ENCODE measurements at regions not wholly inside any gene's neighbourhood (a gene's known extent, or its start where the extent isn't known, plus 50 kb on each side); places are given as distances from the start of the nearest gene placed in this dataset.

DNA sequence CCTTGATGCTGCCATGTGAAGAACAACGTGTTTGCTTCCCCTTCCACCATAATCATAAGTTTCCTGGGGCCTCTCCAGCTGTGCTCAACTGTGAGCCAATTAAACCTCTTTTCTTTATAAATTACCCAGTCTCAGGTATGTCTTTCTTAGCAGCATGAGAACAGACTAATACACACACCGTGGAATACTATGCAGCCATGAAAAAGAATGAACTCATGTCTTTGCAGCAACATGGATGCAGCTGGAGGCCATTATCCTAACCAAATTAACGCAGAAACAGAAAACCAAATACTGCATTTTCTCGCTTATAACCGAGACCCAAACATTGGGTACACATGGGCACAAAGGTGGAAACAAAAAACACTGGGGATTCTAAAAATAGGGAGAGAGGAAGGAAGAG is 286.7 kb upstream of the MINDY3 start:
- no peaks in the 10 kb centered on the region for H3K36me3 ChIP-seq (replicated peaks in 1 of 2; ENCODE audit: control insufficient read depth in 1 of 2, insufficient read depth in 2 of 2, low read length in 2 of 2)
- Mint-ChIP-seq H3K9me3 (peaks cover 3 to 21% (median 11%) of the 10 kb centered on the region in 7 donors), H3K27ac (no peak overlapping the region), H3K36me3 (no peaks in the 10 kb centered on the region), H3K4me1 (no peaks in the 10 kb centered on the region), H3K27me3 (ENCODE audit: low read depth in 3 of 3) (peaks cover 0 to 1% (median 0%) of the 10 kb centered on the region in 3 donors), H3K4me3 (no peak overlapping the region)
- no peak overlapping the region for H3K4me3 ChIP-seq (replicated peaks in 1 of 3; ENCODE audit: low read depth in 2 of 3, low read length in 3 of 3)
- 79% methylated on average over 3 of the region's 5 CpGs for WGBS (ENCODE audit: insufficient coverage)
- H3K4me2 ChIP-seq (replicated peaks; ENCODE audit: extremely low read depth, low read length, poor library complexity, severe bottlenecking) = no peak overlapping the region
- no peaks in the 10 kb centered on the region for H3K79me2 ChIP-seq (ENCODE audit: insufficient read depth, low read length)
- peaks cover 5% of the 10 kb centered on the region in 2 donors for H3K9me3 ChIP-seq (replicated peaks in 1 of 2; ENCODE audit: control insufficient read depth in 1 of 2, insufficient read depth in 1 of 2, low read length in 2 of 2)
- H4K20me1 ChIP-seq (ENCODE audit: insufficient read depth, low read length) = no peaks in the 10 kb centered on the region
- no peak for DNase-seq
- no peaks in the 10 kb centered on the region for H3K27me3 ChIP-seq (ENCODE audit: control insufficient read depth in 2 of 2, insufficient read depth in 2 of 2, low read length in 2 of 2)
- H3K9ac ChIP-seq (ENCODE audit: insufficient read depth, low read length, poor library complexity, severe bottlenecking) = no peak overlapping the region
- no peaks in the 10 kb centered on the region for H3K4me1 ChIP-seq (ENCODE audit: control insufficient read depth in 1 of 2, insufficient read depth in 2 of 2, low read length in 2 of 2)
- no peak overlapping the region for H2AFZ ChIP-seq (ENCODE audit: insufficient read depth, low read depth, low read length, poor library complexity, severe bottlenecking)
- intact Hi-C loops (cut with micrococcal nuclease) = no loop called here
- TF ChIP-seq, protein P1, sequence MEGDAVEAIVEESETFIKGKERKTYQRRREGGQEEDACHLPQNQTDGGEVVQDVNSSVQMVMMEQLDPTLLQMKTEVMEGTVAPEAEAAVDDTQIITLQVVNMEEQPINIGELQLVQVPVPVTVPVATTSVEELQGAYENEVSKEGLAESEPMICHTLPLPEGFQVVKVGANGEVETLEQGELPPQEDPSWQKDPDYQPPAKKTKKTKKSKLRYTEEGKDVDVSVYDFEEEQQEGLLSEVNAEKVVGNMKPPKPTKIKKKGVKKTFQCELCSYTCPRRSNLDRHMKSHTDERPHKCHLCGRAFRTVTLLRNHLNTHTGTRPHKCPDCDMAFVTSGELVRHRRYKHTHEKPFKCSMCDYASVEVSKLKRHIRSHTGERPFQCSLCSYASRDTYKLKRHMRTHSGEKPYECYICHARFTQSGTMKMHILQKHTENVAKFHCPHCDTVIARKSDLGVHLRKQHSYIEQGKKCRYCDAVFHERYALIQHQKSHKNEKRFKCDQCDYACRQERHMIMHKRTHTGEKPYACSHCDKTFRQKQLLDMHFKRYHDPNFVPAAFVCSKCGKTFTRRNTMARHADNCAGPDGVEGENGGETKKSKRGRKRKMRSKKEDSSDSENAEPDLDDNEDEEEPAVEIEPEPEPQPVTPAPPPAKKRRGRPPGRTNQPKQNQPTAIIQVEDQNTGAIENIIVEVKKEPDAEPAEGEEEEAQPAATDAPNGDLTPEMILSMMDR (IDR thresholded peaks at IDR 0.05) = no peak
- H3K27ac ChIP-seq (ENCODE audit: low read depth in 1 of 2, low read length in 2 of 2) = no peak overlapping the region

DNA sequence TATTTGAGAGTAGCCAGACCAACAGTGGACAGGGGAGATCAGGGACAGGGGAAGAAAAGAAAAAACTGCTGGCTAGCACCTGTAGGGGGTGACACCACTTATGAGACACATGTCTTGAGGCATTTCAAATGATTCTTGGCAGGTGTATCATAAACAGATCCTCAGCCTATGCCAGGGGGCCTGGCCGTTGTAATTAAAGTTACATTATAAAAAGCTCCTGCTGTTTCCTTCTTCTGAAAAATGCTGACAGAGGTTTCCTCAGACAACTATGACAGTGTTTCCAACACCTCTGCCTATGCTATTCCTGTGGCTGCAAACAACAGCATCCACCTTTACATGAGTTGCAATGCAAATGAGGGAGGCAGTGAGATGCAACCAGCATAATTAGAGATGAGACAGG is 281.0 kb upstream of the PTER start:
- H3K4me1 ChIP-seq (ENCODE audit: control insufficient read depth in 1 of 2, insufficient read depth in 2 of 2, low read length in 2 of 2) = no peaks in the 10 kb centered on the region
- H3K27me3 ChIP-seq (ENCODE audit: control insufficient read depth in 2 of 2, insufficient read depth in 2 of 2, low read length in 2 of 2) = no peaks in the 10 kb centered on the region
- H3K36me3 ChIP-seq (replicated peaks in 1 of 2; ENCODE audit: control insufficient read depth in 1 of 2, insufficient read depth in 2 of 2, low read length in 2 of 2) = no peaks in the 10 kb centered on the region
- H3K9me3 ChIP-seq (replicated peaks in 1 of 2; ENCODE audit: control insufficient read depth in 1 of 2, insufficient read depth in 1 of 2, low read length in 2 of 2) = no peaks in the 10 kb centered on the region
- Mint-ChIP-seq H3K27ac (no peak overlapping the region), H3K4me1 (no peaks in the 10 kb centered on the region), H3K9me3 (peaks cover 0 to 5% (median 2%) of the 10 kb centered on the region in 7 donors), H3K27me3 (ENCODE audit: low read depth in 3 of 3) (no peaks in the 10 kb centered on the region), H3K36me3 (no peaks in the 10 kb centered on the region), H3K4me3 (no peak overlapping the region)
- TF ChIP-seq, protein P1 (IDR thresholded peaks at IDR 0.05) = no peak
- DNase-seq = no peak
- no peak overlapping the region for H2AFZ ChIP-seq (ENCODE audit: insufficient read depth, low read depth, low read length, poor library complexity, severe bottlenecking)
- intact Hi-C loops (cut with micrococcal nuclease) = no loop called here
- no peak overlapping the region for H3K4me2 ChIP-seq (replicated peaks; ENCODE audit: extremely low read depth, low read length, poor library complexity, severe bottlenecking)
- no peak overlapping the region for H3K4me3 ChIP-seq (replicated peaks in 1 of 3; ENCODE audit: low read depth in 2 of 3, low read length in 3 of 3)
- no peaks in the 10 kb centered on the region for H3K79me2 ChIP-seq (ENCODE audit: insufficient read depth, low read length)
- no peak overlapping the region for H3K9ac ChIP-seq (ENCODE audit: insufficient read depth, low read length, poor library complexity, severe bottlenecking)
- no CpG with 5 or more reads among the region's 1 CpG for WGBS (ENCODE audit: insufficient coverage)
- H3K27ac ChIP-seq (ENCODE audit: low read depth in 1 of 2, low read length in 2 of 2) = no peak overlapping the region
- H4K20me1 ChIP-seq (ENCODE audit: insufficient read depth, low read length) = no peaks in the 10 kb centered on the region

Data from CD14-positive monocyte (primary cell).